HCT116 (cell line): ENCODE measurements at regions not wholly inside any gene's neighbourhood (a gene's known extent, or its start where the extent isn't known, plus 50 kb on each side); places are given as distances from the start of the nearest gene placed in this dataset.

Source experiments
- ATAC-seq: fragments of 200-7000 bp; cut with Tn5 transposase; 2 replicates; pipeline ENCODE4 v1.9.1; 2020; ENCODE audit warnings: mild to moderate bottlenecking, moderate library complexity
- BruUV-seq: library from RNA; stranded (reverse); fragments of 400-500 nt; replicated peaks from 2 replicates; lab custom pipeline; 2021; lab: Mats Ljungman, UMichigan
- CTCF ChIA-PET: fragments of 300-600 bp; sonication (Branson Sonifier 250); formaldehyde crosslinking; loops from one replicate; lab custom pipeline; 2021; ENCODE audit warnings: antibody characterized with exemption; lab: Charles Lee
- POLR2A ChIA-PET: fragments of 300-600, 350-600 bp; sonication (Branson Sonifier 250); formaldehyde crosslinking; loops from one replicate; lab custom pipeline; 2021; ENCODE audit warnings: antibody characterized with exemption; lab: Charles Lee
- RAD21 ChIA-PET, 2 experiments: fragments of 300-600 bp; sonication (Branson Sonifier 250); formaldehyde crosslinking; loops; one replicate each; lab custom pipeline; 2023; ENCODE audit warnings: low total read pairs in 2 of 2; ENCODE audit not compliant: uncharacterized antibody in 2 of 2, unreplicated experiment in 2 of 2, low non-redundant PET in 1 of 2; lab: Charles Lee
- DNase-seq: peaks from one replicate; pipeline ENCODE4 v3.0.0-alpha.2; 2010; ENCODE audit warnings: low read depth, low spot score
- H2AFZ ChIP-seq: fragments of 200-600 bp; shearing (Covaris generic), sonication (generic); 2 replicates; pipeline ENCODE4 v1.6.1; 2017; ENCODE audit warnings: low read depth, mixed run types, mixed read lengths, antibody characterized with exemption, low read length; ENCODE audit not compliant: poor library complexity, severe bottlenecking
- H3K27ac ChIP-seq: 2 replicates; pipeline ENCODE4 v1.5.1; 2012; ENCODE audit warnings: low read depth, low read length
- H3K27me3 ChIP-seq: fragments of 200-600 bp; sonication (generic); 2 replicates; pipeline ENCODE4 v1.6.1; 2016; ENCODE audit warnings: mixed run types, low read length, mixed read lengths; ENCODE audit not compliant: insufficient read depth
- H3K36me3 ChIP-seq, 2 experiments: fragments of 200-500 bp in 1 of 2; fragments of 200-600 bp in 1 of 2; sonication (Bioruptor generic) in 1 of 2; sonication (generic) in 1 of 2; 2 replicates each; pipeline versions ENCODE4 v1.5.1 to v1.6.1; 2014 to 2016; ENCODE audit warnings: low read length in 2 of 2, inconsistent platforms in 1 of 2, mixed read lengths in 1 of 2, mixed run types in 1 of 2; ENCODE audit not compliant: insufficient read depth in 2 of 2, control insufficient read depth in 1 of 2
- H3K4me1 ChIP-seq, 2 experiments: fragments of 200-600 bp in 1 of 2; sonication (generic) in 1 of 2; 2 replicates each; pipeline versions ENCODE4 v1.5.1 to v1.6.1; 2012 to 2017; ENCODE audit warnings: low read length in 2 of 2, inconsistent platforms in 1 of 2, mild to moderate bottlenecking in 1 of 2, mixed read lengths in 1 of 2, mixed run types in 1 of 2, moderate library complexity in 1 of 2; ENCODE audit not compliant: insufficient read depth in 2 of 2, control insufficient read depth in 1 of 2
- H3K4me2 ChIP-seq: fragments of 200-600 bp; sonication (generic); 2 replicates; pipeline ENCODE4 v1.6.1; 2017; ENCODE audit warnings: mixed run types, low read length, mixed read lengths
- H3K4me3 ChIP-seq, 2 experiments: fragments of 200-600 bp in 1 of 2; sonication (generic) in 1 of 2; replicated peaks in 1 of 2; 2 replicates each; pipeline ENCODE4 v1.5.1; 2011 to 2016; ENCODE audit warnings: low read length in 2 of 2, control low read depth in 1 of 2, low read depth in 1 of 2, mild to moderate bottlenecking in 1 of 2, mixed read lengths in 1 of 2, mixed run types in 1 of 2
- H3K79me2 ChIP-seq: fragments of 200-600 bp; sonication (generic); 2 replicates; pipeline ENCODE4 v1.6.1; 2017; ENCODE audit warnings: mild to moderate bottlenecking, mixed run types, low read length, moderate library complexity, mixed read lengths; ENCODE audit not compliant: insufficient read depth
- H3K9ac ChIP-seq: fragments of 200-600 bp; sonication (generic); 2 replicates; pipeline ENCODE4 v1.6.1; 2016; ENCODE audit warnings: low read length, mixed read lengths
- H3K9me2 ChIP-seq: fragments of 200-600 bp; sonication (generic), shearing (Covaris generic); 2 replicates; pipeline ENCODE4 v1.6.1; 2017; ENCODE audit warnings: mixed run types, mild to moderate bottlenecking, moderate library complexity; ENCODE audit not compliant: insufficient read depth
- H3K9me3 ChIP-seq, 2 experiments: fragments of 200-500 bp in 1 of 2; fragments of 200-600 bp in 1 of 2; sonication (Bioruptor generic) in 1 of 2; sonication (generic) in 1 of 2; 2 replicates each; pipeline ENCODE4 v1.6.1; 2014 to 2017; ENCODE audit warnings: low read length in 2 of 2, mixed read lengths in 2 of 2, inconsistent platforms in 1 of 2, low read depth in 1 of 2, mild to moderate bottlenecking in 1 of 2, mixed run types in 1 of 2, moderate library complexity in 1 of 2; ENCODE audit not compliant: control insufficient read depth in 1 of 2, insufficient read depth in 1 of 2
- H4K20me1 ChIP-seq: fragments of 200-600 bp; sonication (generic), shearing (Covaris generic); 2 replicates; pipeline ENCODE4 v1.6.1; 2017; ENCODE audit warnings: mixed run types, mild to moderate bottlenecking, moderate library complexity; ENCODE audit not compliant: insufficient read depth
- ATF3 ChIP-seq: IDR thresholded peaks from 2 replicates; pipeline ENCODE4 v1.6.1; 2012
- CEBPB ChIP-seq: IDR thresholded peaks from 2 replicates; pipeline ENCODE4 v1.6.1; 2012; ENCODE audit warnings: low read depth
- CTCF ChIP-seq, 3 experiments: fragments of 200-600 bp in 1 of 3; sonication (generic) in 1 of 3; IDR thresholded peaks in 2 of 3; conservative IDR thresholded peaks in 1 of 3; 2 replicates each; pipeline ENCODE4 v1.5.1; 2012 to 2017; ENCODE audit warnings: low read depth in 2 of 3, low read length in 2 of 3, antibody characterized with exemption in 1 of 3, borderline replicate concordance in 1 of 3, control low read depth in 1 of 3, mild to moderate bottlenecking in 1 of 3, mixed read lengths in 1 of 3, mixed run types in 1 of 3, moderate library complexity in 1 of 3; ENCODE audit not compliant: insufficient read depth in 1 of 3
- EGR1 ChIP-seq: IDR thresholded peaks from 2 replicates; pipeline ENCODE4 v1.6.1; 2012; ENCODE audit warnings: low read depth
- ELF1 ChIP-seq: IDR thresholded peaks from 2 replicates; pipeline ENCODE4 v1.6.1; 2012; ENCODE audit warnings: low read depth, borderline replicate concordance
- MAX ChIP-seq: IDR thresholded peaks from 2 replicates; pipeline ENCODE4 v1.6.1; 2012
- POLR2A ChIP-seq: IDR thresholded peaks from 2 replicates; pipeline ENCODE4 v1.7.0; 2011; ENCODE audit warnings: borderline replicate concordance; ENCODE audit not compliant: insufficient read depth, insufficient read length; ENCODE audit errors: extremely low read depth
- POLR2AphosphoS5 ChIP-seq: IDR thresholded peaks from 2 replicates; pipeline ENCODE4 v1.6.1; 2011; ENCODE audit warnings: mild to moderate bottlenecking, low read depth, low read length, moderate library complexity
- RAD21 ChIP-seq: IDR thresholded peaks from 2 replicates; pipeline ENCODE4 v1.6.1; 2012; ENCODE audit warnings: low read depth, mild to moderate bottlenecking
- SIN3A ChIP-seq: IDR thresholded peaks from 2 replicates; pipeline ENCODE4 v1.6.1; 2012; ENCODE audit warnings: low read depth
- SP1 ChIP-seq: IDR thresholded peaks from 2 replicates; pipeline ENCODE4 v1.6.1; 2012; ENCODE audit warnings: low read depth
- TCF7L2 ChIP-seq: IDR thresholded peaks from 2 replicates; pipeline ENCODE4 v1.7.0; 2011; ENCODE audit warnings: borderline replicate concordance, inconsistent platforms; ENCODE audit not compliant: insufficient read depth, insufficient read length; ENCODE audit errors: extremely low read depth
- ZBTB33 ChIP-seq: IDR thresholded peaks from 2 replicates; pipeline ENCODE4 v1.6.1; 2011; ENCODE audit warnings: mild to moderate bottlenecking, low read length, moderate library complexity; ENCODE audit not compliant: insufficient replicate concordance; ENCODE audit errors: extremely low read depth
- ZFX ChIP-seq: fragments of 450-650 bp; IDR thresholded peaks from 2 replicates; pipeline ENCODE4 v1.6.1; 2017
- ZNF274 ChIP-seq: fragments of 200-500 bp; sonication (Bioruptor generic); IDR thresholded peaks from 2 replicates; pipeline ENCODE4 v1.6.1; 2014; ENCODE audit warnings: mild to moderate bottlenecking, low read depth, low read length, inconsistent platforms
- intact Hi-C: fragments of 100-400 bp; cut with micrococcal nuclease; formaldehyde crosslinking; loops from 2 replicates; pipeline ENCODE4 v1.10.0; 2022

GRCh38 chr18:24937639-24938275, 414.2 kb downstream of the ZNF521 start:
- intact Hi-C loops: no loop called here
- Histone ChIP-seq H3K9me2 (no peaks in the 10 kb centered on the region), H4K20me1 (no peaks in the 10 kb centered on the region), H3K27me3 (0 out of 2 replicates have a peak, but pooled peaks cover 2% of the 10 kb centered on the region), H3K4me2 (no peak overlapping the region), H3K27ac (no peak overlapping the region), H2AFZ (no peak overlapping the region), H3K4me1 (no peaks in the 10 kb centered on the region), H3K9me3 (no peaks in the 10 kb centered on the region; a peak in 1 of 4 replicates), H3K36me3 (no peaks in the 10 kb centered on the region), H3K9ac (no peak overlapping the region), H3K4me3 (no peak overlapping the region), H3K79me2 (no peaks in the 10 kb centered on the region)
- DNase-seq (no peak), ATAC-seq (no peak)
- ChIA-PET POLR2A (no interaction called here), CTCF (no interaction called here), RAD21 (no interaction called here)
- no peak for TF ChIP-seq ATF3
- TF ChIP-seq CEBPB: no peak
- no peak for TF ChIP-seq ZBTB33
- TF ChIP-seq MAX: no peak
- TF ChIP-seq ELF1: no peak
- TF ChIP-seq ZNF274: no peak
- no peak for TF ChIP-seq RAD21
- TF ChIP-seq TCF7L2: no peak
- TF ChIP-seq POLR2A: no peak
- TF ChIP-seq SP1: no peak
- TF ChIP-seq EGR1: no peak
- TF ChIP-seq CTCF (IDR thresholded peaks at IDR 0.05 in 2 of 3, conservative IDR thresholded peaks at IDR 0.05 in 1 of 3; ENCODE audit: borderline replicate concordance in 1 of 3, insufficient read depth in 1 of 3, low read depth in 2 of 3, low read length in 2 of 3): no peak
- TF ChIP-seq SIN3A: no peak
- TF ChIP-seq ZFX: no peak
- no peak for TF ChIP-seq POLR2AphosphoS5
- no TSS peak for BruUV-seq
